ENCODE measurements at regions not wholly inside any gene's neighbourhood (a gene's known extent, or its start where the extent isn't known, plus 50 kb on each side); places are given as distances from the start of the nearest gene placed in this dataset.

DNA sequence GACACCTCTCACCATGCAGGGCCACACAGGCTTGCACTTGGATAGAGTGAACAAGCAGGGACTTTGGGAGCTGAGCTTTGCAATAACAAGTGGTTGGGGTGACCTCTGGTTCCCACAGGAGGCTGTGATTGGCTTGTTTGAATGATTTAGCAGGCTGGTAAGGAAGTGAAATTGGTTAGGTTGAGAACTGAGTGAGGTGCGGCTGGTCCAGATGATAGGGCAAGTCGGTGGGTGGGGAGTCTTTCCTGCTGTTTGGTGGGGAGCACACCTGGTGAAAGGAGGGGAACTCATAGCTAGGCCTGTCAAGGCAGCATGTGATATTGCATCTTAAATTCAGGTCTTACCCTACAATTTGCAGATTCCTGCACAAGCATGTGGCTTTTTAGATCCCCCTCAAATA, 794.6 kb upstream of the ZNF608 start:
- no peaks in the 10 kb centered on the region for H3K27me3 Mint-ChIP-seq
- ATAC-seq (ENCODE audit: poor library complexity): no peak

DNA sequence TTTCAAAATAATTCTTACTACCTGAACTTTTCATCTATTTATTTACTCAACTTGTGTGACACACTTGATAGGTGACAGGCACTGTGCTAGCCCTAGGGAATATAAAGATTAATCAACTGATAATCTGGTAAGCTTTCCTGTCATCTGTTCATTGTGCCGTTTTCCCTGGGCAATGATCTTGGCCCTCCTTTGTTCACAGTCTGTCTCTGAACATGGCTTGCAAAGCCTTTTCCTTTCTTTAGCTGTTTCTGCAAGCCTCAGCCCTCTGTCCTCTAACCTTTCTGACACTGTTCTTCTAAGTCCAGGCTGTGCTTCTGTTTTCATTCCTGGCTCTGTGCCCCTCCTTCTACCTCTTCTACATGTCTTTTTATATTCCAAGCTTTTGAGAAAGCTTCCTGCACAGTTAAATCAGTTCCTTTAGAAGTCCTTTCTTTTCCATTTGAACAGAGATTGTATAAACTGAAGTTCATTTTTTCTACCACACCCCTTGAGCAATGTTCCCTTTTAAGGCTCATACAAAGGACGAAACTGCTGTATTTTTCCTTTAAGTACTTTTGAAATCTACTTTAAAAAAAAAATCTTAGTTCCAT, 803.0 kb upstream of the ZNF608 start:
- H3K27ac Mint-ChIP-seq: no peak overlapping the region
- peaks cover 3% of the 10 kb centered on the region for H3K9me3 Mint-ChIP-seq
- no peak overlapping the region for H3K4me3 ChIP-seq (ENCODE audit: low read length)
- POLR2A ChIA-PET: no interaction called here
- CTCF ChIA-PET: no interaction called here
- no peak overlapping the region for H3K4me3 Mint-ChIP-seq
- no peak for DNase-seq
- TF ChIP-seq, protein P1, sequence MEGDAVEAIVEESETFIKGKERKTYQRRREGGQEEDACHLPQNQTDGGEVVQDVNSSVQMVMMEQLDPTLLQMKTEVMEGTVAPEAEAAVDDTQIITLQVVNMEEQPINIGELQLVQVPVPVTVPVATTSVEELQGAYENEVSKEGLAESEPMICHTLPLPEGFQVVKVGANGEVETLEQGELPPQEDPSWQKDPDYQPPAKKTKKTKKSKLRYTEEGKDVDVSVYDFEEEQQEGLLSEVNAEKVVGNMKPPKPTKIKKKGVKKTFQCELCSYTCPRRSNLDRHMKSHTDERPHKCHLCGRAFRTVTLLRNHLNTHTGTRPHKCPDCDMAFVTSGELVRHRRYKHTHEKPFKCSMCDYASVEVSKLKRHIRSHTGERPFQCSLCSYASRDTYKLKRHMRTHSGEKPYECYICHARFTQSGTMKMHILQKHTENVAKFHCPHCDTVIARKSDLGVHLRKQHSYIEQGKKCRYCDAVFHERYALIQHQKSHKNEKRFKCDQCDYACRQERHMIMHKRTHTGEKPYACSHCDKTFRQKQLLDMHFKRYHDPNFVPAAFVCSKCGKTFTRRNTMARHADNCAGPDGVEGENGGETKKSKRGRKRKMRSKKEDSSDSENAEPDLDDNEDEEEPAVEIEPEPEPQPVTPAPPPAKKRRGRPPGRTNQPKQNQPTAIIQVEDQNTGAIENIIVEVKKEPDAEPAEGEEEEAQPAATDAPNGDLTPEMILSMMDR (IDR thresholded peaks at IDR 0.05): no peak
- intact Hi-C loops (cut with DNase I, micrococcal nuclease): no loop called here
- H3K27ac ChIP-seq (ENCODE audit: low read depth in 1 of 2, low read length in 2 of 2): no peak overlapping the region
- no peaks in the 10 kb centered on the region for H3K27me3 Mint-ChIP-seq
- H3K36me3 Mint-ChIP-seq (ENCODE audit: low read depth): no peaks in the 10 kb centered on the region
- no peaks in the 10 kb centered on the region for H3K4me1 ChIP-seq (ENCODE audit: insufficient read depth, low read length)
- no peaks in the 10 kb centered on the region for H3K27me3 ChIP-seq (ENCODE audit: control insufficient read depth in 1 of 2, insufficient read depth in 2 of 2, low read length in 2 of 2)
- H3K36me3 ChIP-seq (ENCODE audit: insufficient read depth, low read length): no peaks in the 10 kb centered on the region
- no peak for ATAC-seq (ENCODE audit: poor library complexity)
- H3K4me1 Mint-ChIP-seq (ENCODE audit: low read depth): no peaks in the 10 kb centered on the region
- H3K9me3 ChIP-seq (ENCODE audit: control insufficient read depth in 1 of 2, insufficient read depth in 1 of 2, low read length in 2 of 2): peaks cover 0 to 4% of the 10 kb centered on the region in 2 experiments

More for the DNA sequence above, 794.6 kb upstream of the ZNF608 start:
- TF ChIP-seq, protein P1 (IDR thresholded peaks at IDR 0.05): no peak
- POLR2A ChIA-PET: no interaction called here
- intact Hi-C loops (cut with DNase I, micrococcal nuclease): no loop called here
- no peaks in the 10 kb centered on the region for H3K9me3 ChIP-seq (ENCODE audit: control insufficient read depth in 1 of 2, insufficient read depth in 1 of 2, low read length in 2 of 2)
- H3K9me3 Mint-ChIP-seq: peaks cover 9% of the 10 kb centered on the region
- H3K4me1 ChIP-seq (ENCODE audit: insufficient read depth, low read length): no peaks in the 10 kb centered on the region
- CTCF ChIA-PET: no interaction called here
- no peaks in the 10 kb centered on the region for H3K4me1 Mint-ChIP-seq (ENCODE audit: low read depth)
- no peak overlapping the region for H3K4me3 ChIP-seq (ENCODE audit: low read length)
- peak in 1 of 14 experiments; percentile 2 for DNase-seq
- no peaks in the 10 kb centered on the region for H3K36me3 ChIP-seq (ENCODE audit: insufficient read depth, low read length)
- no peaks in the 10 kb centered on the region for H3K27me3 ChIP-seq (ENCODE audit: control insufficient read depth in 1 of 2, insufficient read depth in 2 of 2, low read length in 2 of 2)
- H3K27ac Mint-ChIP-seq: no peak overlapping the region
- H3K4me3 Mint-ChIP-seq: no peak overlapping the region
- no peak overlapping the region for H3K27ac ChIP-seq (ENCODE audit: low read depth in 1 of 2, low read length in 2 of 2)
- H3K36me3 Mint-ChIP-seq (ENCODE audit: low read depth): no peaks in the 10 kb centered on the region

DNA sequence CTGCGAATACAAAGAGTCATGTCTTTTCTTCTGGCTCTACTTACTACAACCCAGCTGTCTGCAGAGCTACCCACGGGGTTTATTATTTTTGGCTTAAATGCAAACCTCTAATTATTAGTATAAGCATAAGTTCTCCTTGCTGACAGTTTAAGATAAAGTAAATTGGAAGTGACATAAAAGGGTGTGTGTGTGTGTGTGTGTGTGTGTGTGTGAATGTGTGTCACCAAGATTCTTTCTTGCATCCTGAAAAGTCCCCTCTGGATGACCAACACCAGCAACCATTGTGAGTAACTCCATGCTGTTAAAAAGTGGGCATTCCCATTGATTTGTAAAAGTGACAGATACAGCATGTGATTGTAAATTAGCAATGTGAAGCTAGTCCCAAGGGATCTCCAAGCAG, 803.8 kb upstream of the ZNF608 start:
- H3K4me3 Mint-ChIP-seq: no peak overlapping the region
- Histone ChIP-seq H3K36me3 (ENCODE audit: insufficient read depth, low read length) (no peaks in the 10 kb centered on the region), H3K4me3 (ENCODE audit: low read length) (no peak overlapping the region), H3K27ac (ENCODE audit: low read depth in 1 of 2, low read length in 2 of 2) (no peak overlapping the region), H3K4me1 (ENCODE audit: insufficient read depth, low read length) (no peaks in the 10 kb centered on the region), H3K27me3 (ENCODE audit: control insufficient read depth in 1 of 2, insufficient read depth in 2 of 2, low read length in 2 of 2) (no peaks in the 10 kb centered on the region), H3K9me3 (ENCODE audit: control insufficient read depth in 1 of 2, insufficient read depth in 1 of 2, low read length in 2 of 2) (peaks cover 0 to 4% of the 10 kb centered on the region in 2 experiments)
- no peak for ATAC-seq (ENCODE audit: poor library complexity)
- no peak for DNase-seq
- no peak overlapping the region for H3K27ac Mint-ChIP-seq
- ChIA-PET CTCF (no interaction called here), POLR2A (no interaction called here)
- intact Hi-C loops (cut with DNase I, micrococcal nuclease): no loop called here
- H3K4me1 Mint-ChIP-seq (ENCODE audit: low read depth): no peaks in the 10 kb centered on the region
- TF ChIP-seq, protein P1 (IDR thresholded peaks at IDR 0.05): no peak
- no peaks in the 10 kb centered on the region for H3K36me3 Mint-ChIP-seq (ENCODE audit: low read depth)
- H3K9me3 Mint-ChIP-seq: peaks cover 3% of the 10 kb centered on the region
- H3K27me3 Mint-ChIP-seq: no peaks in the 10 kb centered on the region

Data from CD4-positive, alpha-beta T cell (primary cell).